ENCODE measurements at regions not wholly inside any gene's neighbourhood (a gene's known extent, or its start where the extent isn't known, plus 50 kb on each side); places are given as distances from the start of the nearest gene placed in this dataset.

GRCh38 chr5:86030753-86031152 lies 587.0 kb upstream of the COX7C start:
- Histone ChIP-seq H3K4me3 (no peak overlapping the region), H3K27me3 (no peaks in the 10 kb centered on the region), H3K36me3 (no peaks in the 10 kb centered on the region), H3K9me3 (no peaks in the 10 kb centered on the region), H3K4me1 (no peaks in the 10 kb centered on the region), H3K27ac (no peak overlapping the region)
- no peak for DNase-seq (ENCODE audit: low spot score in 2 of 2)
- TF ChIP-seq CTCF (IDR thresholded peaks at IDR 0.05), result no peak
- no peak for TF ChIP-seq POLR2A (IDR thresholded peaks at IDR 0.05)
- no peak for TF ChIP-seq POLR2AphosphoS5 (IDR thresholded peaks at IDR 0.05)
- intact Hi-C loops (cut with DNase I; ENCODE audit: low total_unique reads), result no loop called here

GRCh38 chr5:86038566-86038965 lies 579.2 kb upstream of the COX7C start:
- no peaks in the 10 kb centered on the region for H3K9me3 ChIP-seq
- intact Hi-C loops (cut with DNase I; ENCODE audit: low total_unique reads), result no loop called here
- H3K4me1 ChIP-seq, result no peaks in the 10 kb centered on the region
- no peak overlapping the region for H3K4me3 ChIP-seq
- no peak for TF ChIP-seq POLR2A (IDR thresholded peaks at IDR 0.05)
- TF ChIP-seq CTCF (IDR thresholded peaks at IDR 0.05), result no peak
- no peak for TF ChIP-seq POLR2AphosphoS5 (IDR thresholded peaks at IDR 0.05)
- H3K36me3 ChIP-seq, result no peaks in the 10 kb centered on the region
- H3K27me3 ChIP-seq, result no peaks in the 10 kb centered on the region
- H3K27ac ChIP-seq, result no peak overlapping the region
- DNase-seq (ENCODE audit: low spot score in 2 of 2), result no peak

- no peak overlapping the region for H3K4me3 ChIP-seq
- no peak for DNase-seq (ENCODE audit: low spot score in 2 of 2)
- no peaks in the 10 kb centered on the region for H3K27me3 ChIP-seq
- H3K9me3 ChIP-seq, result no peaks in the 10 kb centered on the region
- H3K27ac ChIP-seq, result no peak overlapping the region
- H3K36me3 ChIP-seq, result no peaks in the 10 kb centered on the region
- no peaks in the 10 kb centered on the region for H3K4me1 ChIP-seq
- intact Hi-C loops (cut with DNase I; ENCODE audit: low total_unique reads), result no loop called here
- TF ChIP-seq POLR2AphosphoS5 (IDR thresholded peaks at IDR 0.05) (no peak), CTCF (IDR thresholded peaks at IDR 0.05) (no peak), POLR2A (IDR thresholded peaks at IDR 0.05) (no peak)
Observed at GRCh38 chr5:86039351-86039750, 578.4 kb upstream of the COX7C start.

GRCh38 chr5:86070719-86071118 lies 547.0 kb upstream of the COX7C start:
- no peak for TF ChIP-seq POLR2AphosphoS5 (IDR thresholded peaks at IDR 0.05)
- no peak for TF ChIP-seq POLR2A (IDR thresholded peaks at IDR 0.05)
- no peak for TF ChIP-seq CTCF (IDR thresholded peaks at IDR 0.05)
- Histone ChIP-seq H3K9me3 (no peaks in the 10 kb centered on the region), H3K36me3 (no peaks in the 10 kb centered on the region), H3K4me3 (no peak overlapping the region), H3K27me3 (no peaks in the 10 kb centered on the region), H3K4me1 (no peaks in the 10 kb centered on the region), H3K27ac (no peak overlapping the region)
- DNase-seq (ENCODE audit: low spot score in 2 of 2), result no peak
- intact Hi-C loops (cut with DNase I; ENCODE audit: low total_unique reads), result no loop called here

GRCh38 chr5:86074297-86074696 lies 543.4 kb upstream of the COX7C start:
- DNase-seq (ENCODE audit: low spot score in 2 of 2), result no peak
- TF ChIP-seq POLR2A (IDR thresholded peaks at IDR 0.05) (no peak), CTCF (IDR thresholded peaks at IDR 0.05) (no peak), POLR2AphosphoS5 (IDR thresholded peaks at IDR 0.05) (no peak)
- intact Hi-C loops (cut with DNase I; ENCODE audit: low total_unique reads), result no loop called here
- no peak overlapping the region for H3K4me3 ChIP-seq
- no peaks in the 10 kb centered on the region for H3K36me3 ChIP-seq
- H3K9me3 ChIP-seq, result no peaks in the 10 kb centered on the region
- H3K4me1 ChIP-seq, result no peaks in the 10 kb centered on the region
- H3K27ac ChIP-seq, result no peak overlapping the region
- H3K27me3 ChIP-seq, result no peaks in the 10 kb centered on the region
